ENCODE measurements at regions not wholly inside any gene's neighbourhood (a gene's known extent, or its start where the extent isn't known, plus 50 kb on each side); places are given as distances from the start of the nearest gene placed in this dataset.

DNA sequence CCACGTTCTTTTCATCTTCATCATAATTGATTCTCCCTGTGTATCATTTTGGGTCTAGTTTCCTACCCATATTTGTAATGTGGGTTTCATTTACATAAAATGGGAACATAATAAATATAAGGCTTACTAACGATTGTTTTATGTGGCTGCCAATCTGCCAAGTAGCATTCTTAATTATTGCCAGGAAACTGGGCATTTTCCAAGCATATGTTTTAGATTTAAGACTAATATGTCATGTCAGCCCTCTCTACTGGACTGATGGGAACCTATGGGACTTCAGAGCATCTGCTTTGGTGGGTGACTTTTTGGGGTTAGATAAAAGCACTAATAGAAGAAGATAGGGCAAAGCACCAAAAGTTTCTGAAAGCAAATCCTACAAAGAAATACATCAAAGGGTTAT, 157.5 kb downstream of the TBX18 start (continued):
- no peak for TF ChIP-seq BCL11A (IDR thresholded peaks at IDR 0.05; ENCODE audit: low read depth in 2 of 2, low read length in 2 of 2)
- no peak for TF ChIP-seq MAFK (IDR thresholded peaks at IDR 0.05; ENCODE audit: low read depth, low read length)

Data from H1 (cell line).